ENCODE measurements at regions not wholly inside any gene's neighbourhood (a gene's known extent, or its start where the extent isn't known, plus 50 kb on each side); places are given as distances from the start of the nearest gene placed in this dataset.

GRCh38 chr4:11201256-11201655 lies 227.4 kb downstream of the HS3ST1 start:
- no peak for TF ChIP-seq CTCF (conservative IDR thresholded peaks at IDR 0.05)
- TF ChIP-seq ZFX (IDR thresholded peaks at IDR 0.05): no peak
